Breast epithelium (tissue), 3 donors: ENCODE measurements at regions not wholly inside any gene's neighbourhood (a gene's known extent, or its start where the extent isn't known, plus 50 kb on each side); places are given as distances from the start of the nearest gene placed in this dataset.
"Not testable (repeated sequence)": the region's sequence is repeated elsewhere in the genome, so short reads cannot be mapped to it uniquely, and the experiment has no call there.

Source experiments
- CTCF ChIP-seq, 3 donors: fragments of 450-650 bp; IDR thresholded peaks; one replicate each; pipeline ENCODE4 v1.5.1; 2016 to 2017; ENCODE audit warnings: antibody characterized with exemption in 3 of 3, mild to moderate bottlenecking in 3 of 3, moderate library complexity in 3 of 3
- POLR2A ChIP-seq: fragments of 450-650 bp; IDR thresholded peaks from one replicate; pipeline ENCODE4 v1.6.1; 2016; ENCODE audit warnings: antibody characterized with exemption, mild to moderate bottlenecking, moderate library complexity
- POLR2AphosphoS5 ChIP-seq, 3 donors: sonication (generic); formaldehyde crosslinking; IDR thresholded peaks; one replicate each; pipeline ENCODE4 v1.6.1; 2017; ENCODE audit warnings: antibody characterized with exemption in 3 of 3

GRCh38 chr13:24599019-24599791, 81.0 kb upstream of the ATP12A start:
- not testable (repeated sequence) for TF ChIP-seq CTCF (IDR thresholded peaks at IDR 0.05); POLR2A; POLR2AphosphoS5 (IDR thresholded peaks at IDR 0.05)
